Upper lobe of left lung (tissue), 4 donors: ENCODE measurements at regions not wholly inside any gene's neighbourhood (a gene's known extent, or its start where the extent isn't known, plus 50 kb on each side); places are given as distances from the start of the nearest gene placed in this dataset.

Experiments
- CTCF ChIP-seq, 6 experiments: fragments of 450-650 bp in 4 of 6; fragments of 200-600 bp in 2 of 6; sonication (generic) in 2 of 6; IDR thresholded peaks; one replicate each; pipeline ENCODE4 v1.5.1; 2016 to 2019; ENCODE audit warnings: antibody characterized with exemption in 6 of 6
- POLR2A ChIP-seq, 4 donors: fragments of 450-650 bp; IDR thresholded peaks; one replicate each; pipeline ENCODE4 v1.5.1; 2016 to 2017; ENCODE audit warnings: antibody characterized with exemption in 4 of 4, mild to moderate bottlenecking in 2 of 4
- POLR2AphosphoS5 ChIP-seq, 2 donors: sonication (generic); formaldehyde crosslinking; IDR thresholded peaks; one replicate each; pipeline ENCODE4 v1.5.1; 2017; ENCODE audit warnings: antibody characterized with exemption in 2 of 2

- TF ChIP-seq POLR2A (IDR thresholded peaks at IDR 0.05) (no peak), CTCF (IDR thresholded peaks at IDR 0.05) (no peak), POLR2AphosphoS5 (IDR thresholded peaks at IDR 0.05) (no peak)
Observed at GRCh38 chr3:194906970-194907629, 221.4 kb downstream of the FAM43A start.
